ENCODE measurements at regions not wholly inside any gene's neighbourhood (a gene's known extent, or its start where the extent isn't known, plus 50 kb on each side); places are given as distances from the start of the nearest gene placed in this dataset.

- Histone ChIP-seq H3K9ac (ENCODE audit: extremely low read depth, insufficient read length, low read length) (no peak overlapping the region), H2BK20ac (ENCODE audit: low read depth, low read length, poor library complexity, severe bottlenecking) (no peak overlapping the region)
Measured at GRCh38 chr11:92702037-92702804, 267.2 kb upstream of the MTNR1B start.

More at GRCh38 chr11:92702037-92702804, 267.2 kb upstream of the MTNR1B start:
- H3K14ac ChIP-seq (ENCODE audit: insufficient read depth, low read length) = no peak overlapping the region
- H4K20me1 ChIP-seq (ENCODE audit: control insufficient read depth, insufficient read depth, insufficient read length) = no peaks in the 10 kb centered on the region
- no peaks in the 10 kb centered on the region for H3K79me2 ChIP-seq (ENCODE audit: insufficient read depth, low read length)
- H3K4me3 Mint-ChIP-seq = no peak overlapping the region
- H3K27me3 Mint-ChIP-seq (ENCODE audit: low read depth) = no peaks in the 10 kb centered on the region
- no peak overlapping the region for H4K5ac ChIP-seq (ENCODE audit: insufficient read length, low read depth, low read length)
- H3K23ac ChIP-seq (ENCODE audit: insufficient read length, low read depth, low read length) = no peak overlapping the region
- TF ChIP-seq CTCF (conservative IDR thresholded peaks at IDR 0.05) = no peak
- no peak overlapping the region for H2BK12ac ChIP-seq (ENCODE audit: insufficient read length, low read depth, low read length)
- H4K8ac ChIP-seq (replicated peaks; ENCODE audit: insufficient read length, low read depth, low read length) = no peak overlapping the region
- no peaks in the 10 kb centered on the region for H3K27me3 ChIP-seq (ENCODE audit: insufficient read depth, low read length)
- no peak overlapping the region for H3K4ac ChIP-seq (ENCODE audit: low read depth, low read length)
- H3K79me1 ChIP-seq (ENCODE audit: insufficient read depth, low read depth, low read length, poor library complexity, severe bottlenecking) = no peaks in the 10 kb centered on the region
- peaks cover 4 to 24% (median 9%) of the 10 kb centered on the region in 3 experiments; a peak in 6 of 7 replicates for H3K36me3 Mint-ChIP-seq (ENCODE audit: insufficient read depth in 1 of 3, low read depth in 3 of 3)
- no peak overlapping the region for H3K56ac ChIP-seq (ENCODE audit: insufficient read length, low read depth, low read length)
- H3K18ac ChIP-seq (ENCODE audit: insufficient read length, low read depth, low read length) = no peak overlapping the region
- H4K91ac ChIP-seq (ENCODE audit: insufficient read length, low read depth, low read length) = no peak overlapping the region
- no peaks in the 10 kb centered on the region for H3K9me3 ChIP-seq (ENCODE audit: control insufficient read depth, low read depth, low read length)
- no peaks in the 10 kb centered on the region for H3K23me2 ChIP-seq (ENCODE audit: insufficient read length, low read depth, low read length, poor library complexity, severe bottlenecking)
- no peaks in the 10 kb centered on the region for H3K4me1 ChIP-seq (ENCODE audit: insufficient read depth, low read length)
- H3K4me1 Mint-ChIP-seq = no peaks in the 10 kb centered on the region
- no peak overlapping the region for H2BK120ac ChIP-seq (ENCODE audit: low read depth, low read length, poor library complexity, severe bottlenecking)
- H3T11ph ChIP-seq (ENCODE audit: low read length) = no peak overlapping the region
- H3K4me2 ChIP-seq (ENCODE audit: insufficient read depth, insufficient read length, low read length) = no peak overlapping the region
- H2BK5ac ChIP-seq (ENCODE audit: insufficient read length, low read length) = no peak overlapping the region
- no peak overlapping the region for H2AK5ac ChIP-seq (ENCODE audit: insufficient read length, low read length)
- H2BK15ac ChIP-seq (ENCODE audit: low read depth, low read length) = no peak overlapping the region
- H3K9me3 Mint-ChIP-seq = peaks cover 10 to 16% of the 10 kb centered on the region in 2 experiments
- no CpG with 5 or more reads among the region's 8 CpGs for WGBS (ENCODE audit: extremely low coverage, insufficient read length, low lambda C conversion rate)
- H3K27ac ChIP-seq (ENCODE audit: insufficient read length, low read depth, low read length) = no peak overlapping the region
- no peak for DNase-seq
- H2AFZ ChIP-seq (ENCODE audit: low read length) = no peak overlapping the region
- H3K27ac Mint-ChIP-seq = no peak overlapping the region
